Stimulated activated memory B cell treated with anti-CD40 and anti-IgM and Interleukin-4, amounts not matched to agents 10 μg/mL and 1 μg/mL and 100 μg/mL, for 72 hours (primary cell): ENCODE measurements at regions not wholly inside any gene's neighbourhood (a gene's known extent, or its start where the extent isn't known, plus 50 kb on each side); places are given as distances from the start of the nearest gene placed in this dataset.
"Not testable (repeated sequence)": the region's sequence is repeated elsewhere in the genome, so short reads cannot be mapped to it uniquely, and the experiment has no call there.

Experiments used
- ATAC-seq: fragments of 150-1000 bp; cut with Tn5 transposase; 2 replicates; pipeline ENCODE4 v1.10.0; 2021
- H3K27ac Mint-ChIP-seq: one replicate; pipeline ENCODE4 v1.8.0; 2022; ENCODE audit warnings: mild to moderate bottlenecking, mixed read lengths
- H3K27me3 Mint-ChIP-seq: one replicate; pipeline ENCODE4 v1.8.0; 2022; ENCODE audit warnings: mixed read lengths
- H3K36me3 Mint-ChIP-seq: one replicate; pipeline ENCODE4 v1.8.0; 2022; ENCODE audit warnings: mixed read lengths
- H3K4me1 Mint-ChIP-seq: one replicate; pipeline ENCODE4 v1.8.0; 2022; ENCODE audit warnings: mixed read lengths
- H3K4me3 Mint-ChIP-seq: one replicate; pipeline ENCODE4 v1.8.0; 2022; ENCODE audit warnings: mild to moderate bottlenecking, moderate library complexity, mixed read lengths
- H3K9me3 Mint-ChIP-seq: one replicate; pipeline ENCODE4 v1.8.0; 2022; ENCODE audit warnings: mixed read lengths

- Mint-ChIP-seq H3K36me3 (no peaks in the 10 kb centered on the region), H3K27ac (no peak overlapping the region), H3K4me1 (no peaks in the 10 kb centered on the region), H3K4me3 (no peak overlapping the region), H3K27me3 (peaks cover 1% of the 10 kb centered on the region), H3K9me3 (peaks cover 12% of the 10 kb centered on the region)
- ATAC-seq: no peak
Observed at GRCh38 chr1:29626726-29627125, 390.4 kb downstream of the PTPRU start.

- Mint-ChIP-seq H3K4me1 (no peaks in the 10 kb centered on the region), H3K27me3 (peaks cover 8% of the 10 kb centered on the region), H3K4me3 (no peak overlapping the region), H3K36me3 (no peaks in the 10 kb centered on the region), H3K27ac (no peak overlapping the region), H3K9me3 (peaks cover 12% of the 10 kb centered on the region)
- no peak for ATAC-seq
Observed at GRCh38 chr1:29626066-29626465, 389.7 kb downstream of the PTPRU start.

- Mint-ChIP-seq H3K36me3 (no peaks in the 10 kb centered on the region), H3K27me3 (peaks cover 11% of the 10 kb centered on the region)
Observed at GRCh38 chr1:29625084-29625420, 388.7 kb downstream of the PTPRU start.

DNA sequence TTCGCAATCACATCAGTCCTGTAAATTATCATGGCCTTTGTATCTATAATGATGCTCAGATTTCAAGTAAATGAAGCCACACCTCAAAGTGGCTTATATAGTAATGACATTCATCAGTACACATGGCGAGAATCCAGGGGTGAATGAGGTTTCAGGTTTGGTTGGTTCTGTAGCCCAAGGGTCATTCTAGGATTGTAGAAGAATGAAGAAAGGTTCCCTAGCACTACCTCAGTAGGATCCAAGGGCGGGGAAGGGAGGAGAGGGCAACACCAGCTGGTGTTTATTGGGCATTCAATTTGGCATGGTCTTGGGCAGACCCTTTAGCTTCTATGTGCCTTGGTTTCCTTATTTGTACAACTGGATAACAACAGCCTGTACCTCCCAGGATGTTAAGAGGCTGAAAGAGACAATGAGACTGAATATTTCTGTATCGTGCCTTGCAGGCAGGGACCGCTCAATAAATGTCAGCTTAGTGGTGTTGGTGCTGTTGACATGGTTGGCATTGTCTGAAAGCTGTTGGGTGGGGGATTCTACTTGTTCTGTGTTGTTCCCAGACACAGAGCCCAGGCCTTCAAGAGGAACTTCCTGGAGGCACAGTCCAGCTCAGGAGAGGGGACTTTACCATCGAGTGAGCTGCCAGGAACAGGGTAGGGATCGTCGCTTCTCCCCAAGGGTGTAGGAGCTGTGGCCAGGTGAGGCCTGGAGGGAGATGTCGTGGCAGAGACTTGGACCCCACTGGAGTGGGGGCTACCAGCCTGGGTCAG, 388.2 kb downstream of the PTPRU start:
- no peak for ATAC-seq
- Mint-ChIP-seq H3K27me3 (peaks cover 11% of the 10 kb centered on the region), H3K4me1 (no peaks in the 10 kb centered on the region), H3K4me3 (no peak overlapping the region), H3K27ac (no peak overlapping the region), H3K36me3 (no peaks in the 10 kb centered on the region), H3K9me3 (peaks cover 12% of the 10 kb centered on the region)

More at GRCh38 chr1:29625084-29625420, 388.7 kb downstream of the PTPRU start:
- Mint-ChIP-seq H3K4me3 (no peak overlapping the region), H3K4me1 (no peaks in the 10 kb centered on the region), H3K9me3 (peaks cover 12% of the 10 kb centered on the region), H3K27ac (no peak overlapping the region)
- ATAC-seq: no peak

DNA sequence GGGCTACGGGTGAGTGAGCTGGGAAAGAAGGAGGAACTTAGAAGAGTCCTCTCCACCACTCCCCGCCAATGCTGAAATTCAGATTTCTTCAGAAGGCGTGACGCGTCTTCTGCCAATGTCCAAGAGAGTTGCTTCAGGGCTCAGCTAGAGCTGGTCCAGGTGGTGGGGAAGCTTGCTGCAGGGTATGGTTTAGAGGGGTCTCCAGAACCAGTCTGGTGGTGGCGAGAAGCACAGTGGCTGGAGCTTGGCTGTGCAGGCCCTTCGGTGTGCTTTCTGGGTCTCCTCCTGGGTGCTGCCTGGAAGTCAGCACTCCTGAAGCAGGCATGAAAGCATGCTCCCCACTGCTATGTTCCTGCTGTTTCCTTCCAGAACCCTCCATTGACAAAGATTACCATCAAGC, 387.2 kb downstream of the PTPRU start:
- Mint-ChIP-seq H3K9me3 (peaks cover 10% of the 10 kb centered on the region), H3K36me3 (no peaks in the 10 kb centered on the region)

DNA sequence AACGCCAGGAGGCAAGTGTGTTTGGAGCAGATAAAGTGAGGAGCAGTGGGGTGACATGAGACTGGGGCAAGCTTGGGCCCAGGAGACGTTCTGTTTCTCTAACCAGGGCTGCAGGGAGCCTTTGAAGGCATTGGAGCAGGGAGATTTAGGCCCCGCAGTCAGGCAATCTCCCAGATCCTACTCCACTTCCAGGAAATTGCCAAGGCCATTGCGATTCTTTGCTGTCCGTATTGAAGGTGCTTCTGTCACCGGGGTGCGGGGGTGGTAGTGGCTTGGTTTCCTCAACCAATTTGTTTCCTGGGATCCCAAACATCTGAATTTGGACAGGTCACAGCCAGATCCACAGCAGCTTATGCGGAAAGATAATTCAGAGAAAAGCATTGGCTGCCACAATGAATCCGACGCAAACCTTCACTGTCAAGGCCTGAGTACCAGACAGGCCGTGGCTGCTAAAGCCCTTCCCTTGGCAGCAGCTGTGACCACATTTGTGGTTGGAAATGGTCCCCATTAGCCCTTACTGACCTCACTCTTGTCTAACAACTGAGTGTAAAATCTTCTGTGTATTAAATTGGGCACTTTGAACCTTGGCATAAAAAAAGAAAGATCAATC, 385.6 kb downstream of the PTPRU start:
- H3K27me3 Mint-ChIP-seq: peaks cover 11% of the 10 kb centered on the region
- H3K27ac Mint-ChIP-seq: no peak overlapping the region
- no peaks in the 10 kb centered on the region for H3K36me3 Mint-ChIP-seq
- H3K9me3 Mint-ChIP-seq: peaks cover 3% of the 10 kb centered on the region
- H3K4me1 Mint-ChIP-seq: no peaks in the 10 kb centered on the region
- ATAC-seq: no peak
- no peak overlapping the region for H3K4me3 Mint-ChIP-seq

More for the DNA sequence above, 387.2 kb downstream of the PTPRU start:
- Mint-ChIP-seq H3K27ac (no peak overlapping the region), H3K27me3 (peaks cover 11% of the 10 kb centered on the region), H3K4me1 (no peaks in the 10 kb centered on the region), H3K4me3 (no peak overlapping the region)
- no peak for ATAC-seq

- Mint-ChIP-seq H3K27me3 (peaks cover 11% of the 10 kb centered on the region), H3K9me3 (no peaks in the 10 kb centered on the region), H3K36me3 (no peaks in the 10 kb centered on the region), H3K4me3 (no peak overlapping the region), H3K4me1 (no peaks in the 10 kb centered on the region), H3K27ac (no peak overlapping the region)
- no peak for ATAC-seq
Observed at GRCh38 chr1:29620631-29621030, 384.3 kb downstream of the PTPRU start.

GRCh38 chr1:29607236-29607635, 370.9 kb downstream of the PTPRU start:
- Mint-ChIP-seq H3K36me3 (no peaks in the 10 kb centered on the region), H3K4me3 (no peak overlapping the region)

DNA sequence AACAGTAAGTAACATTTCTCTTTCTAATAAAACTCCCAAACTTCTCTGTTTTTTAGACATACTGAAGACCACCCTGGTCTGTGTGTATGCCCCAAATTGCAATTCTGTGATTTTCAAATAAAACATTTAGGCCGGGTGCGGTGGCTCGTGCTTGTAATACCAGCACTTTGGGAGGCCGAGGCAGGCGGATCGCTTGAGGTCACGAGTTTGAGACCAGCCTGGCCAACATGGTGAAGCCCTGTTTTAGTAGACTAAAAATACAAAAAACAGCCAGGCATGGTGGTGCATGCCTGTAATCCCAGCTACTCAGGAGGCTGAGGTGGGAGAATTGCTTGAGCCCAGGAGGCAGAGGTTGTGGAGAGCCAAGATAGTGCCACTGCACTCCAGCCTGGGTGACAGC, 368.5 kb downstream of the PTPRU start:
- ATAC-seq, H3K27ac Mint-ChIP-seq, H3K4me1 Mint-ChIP-seq, H3K27me3 Mint-ChIP-seq, H3K9me3 Mint-ChIP-seq, H3K36me3 Mint-ChIP-seq, H3K4me3 Mint-ChIP-seq: not testable (repeated sequence)

More at GRCh38 chr1:29607236-29607635, 370.9 kb downstream of the PTPRU start:
- Mint-ChIP-seq H3K27ac (no peak overlapping the region), H3K4me1 (no peaks in the 10 kb centered on the region), H3K27me3 (no peaks in the 10 kb centered on the region), H3K9me3 (peaks cover 4% of the 10 kb centered on the region)
- ATAC-seq: no peak

- Mint-ChIP-seq H3K9me3 (peaks cover 4% of the 10 kb centered on the region), H3K27ac (no peak overlapping the region), H3K4me3 (no peak overlapping the region), H3K4me1 (no peaks in the 10 kb centered on the region), H3K36me3 (no peaks in the 10 kb centered on the region), H3K27me3 (no peaks in the 10 kb centered on the region)
- ATAC-seq: no peak
Observed at GRCh38 chr1:29603622-29604021, 367.3 kb downstream of the PTPRU start.

DNA sequence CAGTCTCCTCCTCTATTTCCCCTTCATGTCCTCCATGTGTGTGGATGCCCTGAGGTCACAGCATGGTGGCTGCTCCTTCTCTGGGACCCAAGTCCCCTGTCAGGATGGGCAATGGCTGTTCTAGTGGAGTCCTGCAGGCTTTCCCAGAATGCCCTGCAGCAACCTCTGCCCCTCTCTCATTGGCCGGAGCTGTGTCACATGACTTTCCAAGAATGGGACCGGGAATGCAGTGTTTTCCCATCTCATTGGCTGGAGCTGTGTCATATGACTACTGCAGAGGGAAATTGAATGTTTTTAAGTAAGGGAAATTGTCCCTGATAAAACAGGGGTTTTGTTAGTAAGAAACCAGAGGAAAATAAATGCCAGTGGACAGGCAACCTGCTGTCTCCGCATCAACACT, 365.9 kb downstream of the PTPRU start:
- no peaks in the 10 kb centered on the region for H3K36me3 Mint-ChIP-seq

DNA sequence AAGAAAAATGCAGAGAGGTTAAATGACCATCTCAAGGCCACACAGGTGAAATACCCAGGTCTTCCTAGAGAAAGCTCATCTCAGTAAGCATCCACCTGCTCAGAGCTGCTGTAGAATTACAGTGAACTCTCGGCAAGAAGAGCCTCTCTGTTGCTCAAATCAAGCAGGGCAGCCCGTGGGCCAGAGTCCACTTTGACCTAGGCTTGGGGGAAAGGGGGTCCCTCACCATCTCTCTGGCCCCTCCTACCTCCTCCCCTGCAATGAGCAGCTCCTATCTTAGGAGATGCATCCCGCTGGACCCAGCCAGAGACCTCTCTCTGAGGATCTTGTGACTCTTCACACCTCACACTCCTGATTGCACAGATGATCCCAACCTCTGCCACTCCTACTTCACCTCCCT, 364.7 kb downstream of the PTPRU start:
- H3K9me3 Mint-ChIP-seq: peaks cover 4% of the 10 kb centered on the region
- no peaks in the 10 kb centered on the region for H3K27me3 Mint-ChIP-seq
- no peaks in the 10 kb centered on the region for H3K36me3 Mint-ChIP-seq
- no peaks in the 10 kb centered on the region for H3K4me1 Mint-ChIP-seq
- no peak overlapping the region for H3K4me3 Mint-ChIP-seq
- no peak for ATAC-seq
- no peak overlapping the region for H3K27ac Mint-ChIP-seq

More for the DNA sequence above, 365.9 kb downstream of the PTPRU start:
- H3K27me3 Mint-ChIP-seq: no peaks in the 10 kb centered on the region
- H3K9me3 Mint-ChIP-seq: peaks cover 4% of the 10 kb centered on the region
- ATAC-seq: no peak
- no peaks in the 10 kb centered on the region for H3K4me1 Mint-ChIP-seq
- no peak overlapping the region for H3K4me3 Mint-ChIP-seq
- H3K27ac Mint-ChIP-seq: no peak overlapping the region

GRCh38 chr1:29599826-29600225, 363.5 kb downstream of the PTPRU start:
- H3K27me3 Mint-ChIP-seq: no peaks in the 10 kb centered on the region
- H3K27ac Mint-ChIP-seq: no peak overlapping the region
- no peaks in the 10 kb centered on the region for H3K36me3 Mint-ChIP-seq
- no peak overlapping the region for H3K4me3 Mint-ChIP-seq
- peaks cover 4% of the 10 kb centered on the region for H3K9me3 Mint-ChIP-seq
- no peak for ATAC-seq
- no peaks in the 10 kb centered on the region for H3K4me1 Mint-ChIP-seq

GRCh38 chr1:29599071-29599470, 362.7 kb downstream of the PTPRU start:
- Mint-ChIP-seq H3K36me3 (no peaks in the 10 kb centered on the region), H3K9me3 (peaks cover 3% of the 10 kb centered on the region), H3K27me3 (no peaks in the 10 kb centered on the region), H3K27ac (no peak overlapping the region), H3K4me3 (no peak overlapping the region), H3K4me1 (no peaks in the 10 kb centered on the region)
- ATAC-seq: no peak

GRCh38 chr1:29597861-29598260, 361.5 kb downstream of the PTPRU start:
- ATAC-seq: no peak
- no peak overlapping the region for H3K4me3 Mint-ChIP-seq
- peaks cover 3% of the 10 kb centered on the region for H3K27me3 Mint-ChIP-seq
- H3K4me1 Mint-ChIP-seq: no peaks in the 10 kb centered on the region
- no peaks in the 10 kb centered on the region for H3K36me3 Mint-ChIP-seq
- H3K27ac Mint-ChIP-seq: no peak overlapping the region
- H3K9me3 Mint-ChIP-seq: no peaks in the 10 kb centered on the region
